GM12875 (cell line): ENCODE measurements at regions not wholly inside any gene's neighbourhood (a gene's known extent, or its start where the extent isn't known, plus 50 kb on each side); places are given as distances from the start of the nearest gene placed in this dataset.

Experiments used
- H3K4me3 ChIP-seq: one replicate; pipeline ENCODE4 v1.5.1; 2011; ENCODE audit warnings: low read depth, low read length, control low read depth
- CTCF ChIP-seq: IDR thresholded peaks from 2 replicates; pipeline ENCODE4 v1.5.1; 2011; ENCODE audit warnings: low read depth, mild to moderate bottlenecking, control low read depth, inconsistent platforms, low read length, moderate library complexity, borderline replicate concordance; ENCODE audit not compliant: insufficient read depth

- no peak for TF ChIP-seq CTCF
These were observed 945.9 kb upstream of the CITED2 start for GRCh38 chr6:140320081-140321080.

GRCh38 chr6:140319209-140319608, 944.8 kb upstream of the CITED2 start:
- H3K4me3 ChIP-seq, result no peak overlapping the region
- TF ChIP-seq CTCF, result no peak

More at GRCh38 chr6:140320081-140321080, 945.9 kb upstream of the CITED2 start:
- no peak overlapping the region for H3K4me3 ChIP-seq

- no peak for TF ChIP-seq CTCF
- no peak overlapping the region for H3K4me3 ChIP-seq
These were observed 944.0 kb upstream of the CITED2 start for GRCh38 chr6:140318408-140318807.

- no peak overlapping the region for H3K4me3 ChIP-seq
- TF ChIP-seq CTCF, result no peak
These were observed 943.5 kb upstream of the CITED2 start for GRCh38 chr6:140317950-140318349.

GRCh38 chr6:140316966-140317365, 942.5 kb upstream of the CITED2 start:
- TF ChIP-seq CTCF, result no peak

GRCh38 chr6:140314682-140315081, 940.2 kb upstream of the CITED2 start:
- H3K4me3 ChIP-seq, result no peak overlapping the region
- no peak for TF ChIP-seq CTCF

More at GRCh38 chr6:140316966-140317365, 942.5 kb upstream of the CITED2 start:
- H3K4me3 ChIP-seq, result no peak overlapping the region

GRCh38 chr6:140311146-140311545, 936.7 kb upstream of the CITED2 start:
- no peak for TF ChIP-seq CTCF
- no peak overlapping the region for H3K4me3 ChIP-seq
